Activated T-cell treated with anti-CD3 and anti-CD28 coated beads, Interleukin-2, amount 50 U/mL, for 72 hours (primary cell): ENCODE measurements at regions not wholly inside any gene's neighbourhood (a gene's known extent, or its start where the extent isn't known, plus 50 kb on each side); places are given as distances from the start of the nearest gene placed in this dataset.

Experiments
- ATAC-seq, 2 donors: fragments of 150-1000 bp; cut with Tn5 transposase; replicated peaks in 1 of 2; 2 replicates each; pipeline ENCODE4 v1.10.0; 2021; ENCODE audit warnings: moderate library complexity in 2 of 2, mild to moderate bottlenecking in 1 of 2
- DNase-seq, 2 donors: peaks; one replicate each; pipeline ENCODE4 v3.0.0; 2021 to 2022; ENCODE audit warnings: mixed read lengths in 1 of 2
- H3K27ac Mint-ChIP-seq: one replicate; pipeline ENCODE4 v1.8.0; 2022; ENCODE audit warnings: mild to moderate bottlenecking, moderate library complexity, mixed read lengths
- H3K27me3 Mint-ChIP-seq: one replicate; pipeline ENCODE4 v1.8.0; 2022; ENCODE audit warnings: low read depth, mixed read lengths
- H3K36me3 Mint-ChIP-seq, 2 donors: one replicate each; pipeline ENCODE4 v1.8.0; 2022; ENCODE audit warnings: mixed read lengths in 2 of 2, mild to moderate bottlenecking in 1 of 2; ENCODE audit not compliant: insufficient read depth in 2 of 2
- H3K4me1 Mint-ChIP-seq: one replicate; pipeline ENCODE4 v1.8.0; 2022; ENCODE audit warnings: low read depth, mixed read lengths
- H3K4me3 Mint-ChIP-seq, 2 donors: one replicate each; pipeline ENCODE4 v1.8.0; 2022; ENCODE audit warnings: mild to moderate bottlenecking in 2 of 2, mixed read lengths in 2 of 2, moderate library complexity in 2 of 2
- H3K9me3 Mint-ChIP-seq, 2 donors: one replicate each; pipeline ENCODE4 v1.8.0; 2022; ENCODE audit warnings: mixed read lengths in 2 of 2

DNA sequence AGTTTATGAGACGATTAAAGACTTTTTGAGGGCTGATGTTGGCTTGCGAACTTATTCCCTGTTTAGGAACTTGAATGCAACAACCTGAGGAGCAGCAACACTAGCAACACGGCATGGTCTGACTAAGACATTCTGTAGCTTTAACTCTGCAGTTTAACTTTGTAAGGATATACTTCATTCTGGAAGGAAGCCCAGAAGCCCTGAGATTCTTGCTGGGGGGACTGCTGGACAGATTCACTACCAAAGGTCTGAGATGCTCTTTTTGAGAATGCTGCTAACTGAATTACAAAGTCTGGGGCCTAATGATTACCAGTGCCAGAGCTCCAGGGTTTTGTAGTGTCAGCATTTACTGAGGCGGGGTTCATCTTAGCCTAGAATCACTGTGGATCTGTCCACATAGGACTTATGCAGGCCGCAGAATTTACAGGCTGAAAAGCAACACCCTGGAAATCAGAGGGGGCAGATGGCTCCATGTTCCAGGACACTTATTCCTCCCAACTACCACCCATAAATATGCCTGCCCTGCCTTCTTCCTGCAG is 537.1 kb upstream of the CDH18 start:
- H3K9me3 Mint-ChIP-seq: peaks cover 17 to 21% of the 10 kb centered on the region in 2 donors
- H3K4me1 Mint-ChIP-seq: no peaks in the 10 kb centered on the region
- no peak overlapping the region for H3K4me3 Mint-ChIP-seq
- no peak overlapping the region for H3K27ac Mint-ChIP-seq
- DNase-seq (no peak), ATAC-seq (no peak)
- no peaks in the 10 kb centered on the region for H3K36me3 Mint-ChIP-seq
- no peaks in the 10 kb centered on the region for H3K27me3 Mint-ChIP-seq

DNA sequence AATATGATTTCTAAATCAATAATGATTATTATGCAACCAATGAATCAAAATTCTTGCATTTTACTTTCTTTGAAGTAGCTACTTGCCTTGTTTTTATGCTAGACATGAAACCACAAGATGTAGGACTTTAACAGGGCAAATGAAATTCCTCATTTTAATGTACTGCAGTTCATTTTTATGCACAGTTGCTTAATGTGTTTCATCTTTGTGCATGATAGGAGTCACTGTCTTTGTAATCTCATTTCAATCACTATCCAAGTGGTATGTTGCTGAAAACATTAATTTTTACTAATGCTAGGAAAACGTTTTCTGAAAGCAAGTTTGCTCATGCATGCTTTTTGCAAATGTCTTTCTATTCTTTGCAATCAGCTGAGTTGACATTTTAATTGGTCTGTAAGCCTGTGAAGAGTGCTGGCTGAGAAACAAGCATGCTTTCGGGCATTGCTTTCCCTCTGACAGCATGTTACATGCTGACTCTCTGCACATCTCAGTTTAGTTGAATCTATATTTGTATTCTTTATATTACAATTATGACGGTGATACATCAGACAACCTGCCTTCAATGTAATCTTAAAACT is 535.0 kb upstream of the CDH18 start:
- no peak overlapping the region for H3K4me3 Mint-ChIP-seq
- H3K9me3 Mint-ChIP-seq: peaks cover 13 to 16% of the 10 kb centered on the region in 2 donors
- no peak overlapping the region for H3K27ac Mint-ChIP-seq
- DNase-seq: no peak
- ATAC-seq: no peak
- H3K4me1 Mint-ChIP-seq: no peaks in the 10 kb centered on the region
- H3K27me3 Mint-ChIP-seq: no peaks in the 10 kb centered on the region
- no peaks in the 10 kb centered on the region for H3K36me3 Mint-ChIP-seq

DNA sequence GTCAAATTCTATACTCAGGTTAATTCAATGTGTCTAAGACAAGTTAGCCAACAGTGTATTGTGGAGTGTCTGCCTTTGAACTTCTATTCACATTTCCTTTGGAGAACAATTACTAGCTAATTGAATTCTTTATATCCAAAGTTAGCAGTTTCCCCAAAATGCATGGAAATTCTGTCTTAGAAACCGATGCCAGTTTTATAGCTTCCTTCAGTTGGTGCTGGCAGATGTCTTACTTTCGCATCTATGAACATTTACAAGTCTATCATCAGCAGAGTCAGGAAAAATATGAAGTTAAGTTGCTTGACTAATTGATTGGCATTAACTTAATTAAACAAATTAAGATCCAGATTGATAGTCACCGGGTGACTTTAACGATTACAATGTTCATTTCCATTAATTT is 527.6 kb upstream of the CDH18 start:
- Mint-ChIP-seq H3K4me3 (no peak overlapping the region), H3K4me1 (no peaks in the 10 kb centered on the region), H3K36me3 (no peaks in the 10 kb centered on the region), H3K9me3 (peaks cover 6 to 7% of the 10 kb centered on the region in 2 donors), H3K27ac (no peak overlapping the region), H3K27me3 (no peaks in the 10 kb centered on the region)
- DNase-seq: no peak
- no peak for ATAC-seq

DNA sequence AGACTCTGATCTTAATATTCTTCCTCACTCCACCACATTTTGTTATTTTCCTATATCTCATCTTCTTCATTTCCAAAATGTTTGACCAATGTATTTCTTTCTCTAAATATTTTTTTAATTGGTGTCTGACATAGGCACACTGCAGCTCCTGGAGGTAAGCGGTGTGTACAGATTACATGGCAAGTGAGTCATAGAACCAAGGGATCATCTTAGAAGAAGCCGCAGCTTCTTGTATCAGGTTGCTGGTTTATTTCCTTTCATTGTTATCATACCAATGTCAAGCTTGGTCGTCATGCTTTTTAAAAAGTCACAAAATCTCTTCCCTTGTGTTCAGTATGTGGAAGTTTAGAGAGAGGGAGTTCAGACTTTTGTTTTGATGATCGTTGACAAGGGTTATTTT is 526.1 kb upstream of the CDH18 start:
- Mint-ChIP-seq H3K4me1 (no peaks in the 10 kb centered on the region), H3K27ac (no peak overlapping the region), H3K4me3 (no peak overlapping the region), H3K27me3 (no peaks in the 10 kb centered on the region), H3K36me3 (no peaks in the 10 kb centered on the region), H3K9me3 (peaks cover 3 to 4% of the 10 kb centered on the region in 2 donors)
- ATAC-seq: no peak
- DNase-seq: no peak

DNA sequence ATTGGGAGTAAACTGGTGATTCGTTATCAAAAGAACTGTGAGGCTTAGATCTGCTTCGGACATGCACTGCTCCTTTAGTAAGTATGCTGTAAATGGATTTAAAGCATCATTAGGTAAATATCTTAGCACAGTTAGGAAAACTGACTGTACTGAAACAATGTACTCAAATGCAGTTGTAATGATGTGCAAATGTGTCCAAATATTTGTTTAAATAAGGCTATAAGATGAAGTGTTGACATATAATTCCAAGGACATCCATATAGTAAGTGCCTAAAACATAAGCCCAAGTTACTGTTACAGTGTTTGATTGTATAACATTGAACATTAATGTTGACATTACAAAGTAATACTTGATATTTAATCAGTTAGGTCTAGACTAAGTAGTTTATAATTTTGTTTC is 512.5 kb upstream of the CDH18 start:
- Mint-ChIP-seq H3K36me3 (no peaks in the 10 kb centered on the region), H3K27me3 (no peaks in the 10 kb centered on the region), H3K4me1 (no peaks in the 10 kb centered on the region), H3K9me3 (peaks cover 4 to 8% of the 10 kb centered on the region in 2 donors), H3K4me3 (no peak overlapping the region), H3K27ac (no peak overlapping the region)
- ATAC-seq: no peak
- no peak for DNase-seq

DNA sequence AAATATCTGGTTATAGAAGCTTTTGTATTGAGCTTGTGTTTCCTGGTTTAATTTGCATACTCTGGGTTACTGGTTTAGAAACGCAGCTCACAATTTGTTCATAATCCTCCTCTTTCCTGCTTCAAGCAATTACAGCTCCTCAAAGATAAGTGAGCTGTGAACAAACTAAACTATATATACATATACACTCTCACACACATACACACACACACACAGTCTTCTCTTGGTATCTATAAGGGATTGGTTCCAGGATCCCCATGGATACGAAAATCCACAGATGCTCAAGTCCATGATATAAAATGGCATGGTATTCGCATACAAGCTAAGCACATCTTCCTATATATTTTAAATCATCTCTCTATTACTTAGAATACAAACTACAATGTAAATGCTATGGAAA is 510.9 kb upstream of the CDH18 start:
- Mint-ChIP-seq H3K36me3 (no peaks in the 10 kb centered on the region), H3K4me1 (no peaks in the 10 kb centered on the region), H3K4me3 (no peak overlapping the region), H3K27ac (no peak overlapping the region), H3K27me3 (no peaks in the 10 kb centered on the region), H3K9me3 (peaks cover 5 to 8% of the 10 kb centered on the region in 2 donors)
- DNase-seq (no peak), ATAC-seq (no peak)

DNA sequence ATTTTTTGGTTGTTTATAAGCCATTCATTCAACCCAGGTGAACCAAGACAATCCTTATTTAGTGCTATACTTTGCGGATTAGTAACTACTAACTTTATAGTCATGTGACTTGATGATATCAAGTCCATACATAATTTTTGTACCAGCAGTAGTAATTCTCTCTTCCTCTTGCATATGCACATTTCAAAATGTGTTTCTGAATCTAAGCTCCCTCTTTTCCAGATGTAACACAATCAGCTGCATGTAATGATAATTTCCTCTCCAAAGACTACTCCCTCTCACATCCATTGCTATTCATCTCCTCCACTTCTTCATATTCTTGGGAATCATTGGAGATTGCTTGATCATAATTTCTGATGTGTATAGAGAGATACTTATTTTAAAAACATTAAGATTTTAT is 510.1 kb upstream of the CDH18 start:
- Mint-ChIP-seq H3K4me1 (no peaks in the 10 kb centered on the region), H3K27ac (no peak overlapping the region), H3K36me3 (no peaks in the 10 kb centered on the region), H3K27me3 (no peaks in the 10 kb centered on the region), H3K9me3 (peaks cover 7 to 11% of the 10 kb centered on the region in 2 donors), H3K4me3 (no peak overlapping the region)
- ATAC-seq (no peak), DNase-seq (no peak)

DNA sequence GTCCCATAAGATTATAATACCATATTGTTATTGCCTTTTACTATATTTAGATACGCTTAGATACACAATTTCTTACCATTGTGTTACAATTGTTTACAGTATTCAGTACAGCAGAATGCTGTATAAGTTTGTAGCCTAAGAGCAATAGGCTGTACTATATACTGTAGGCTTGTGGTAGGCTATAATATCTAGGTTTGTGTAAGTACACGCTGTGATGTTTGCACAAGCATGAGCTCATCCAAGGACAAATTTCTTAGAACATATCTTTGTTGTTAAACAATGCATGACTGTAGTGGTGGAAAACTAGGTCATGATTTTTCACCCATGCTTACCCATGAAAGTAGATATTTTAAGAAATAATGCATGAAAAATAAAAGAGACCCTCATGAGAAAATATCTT is 509.4 kb upstream of the CDH18 start:
- Mint-ChIP-seq H3K9me3 (peaks cover 7 to 11% of the 10 kb centered on the region in 2 donors), H3K27ac (no peak overlapping the region), H3K27me3 (no peaks in the 10 kb centered on the region), H3K4me1 (no peaks in the 10 kb centered on the region), H3K4me3 (no peak overlapping the region), H3K36me3 (no peaks in the 10 kb centered on the region)
- DNase-seq (no peak), ATAC-seq (no peak)

DNA sequence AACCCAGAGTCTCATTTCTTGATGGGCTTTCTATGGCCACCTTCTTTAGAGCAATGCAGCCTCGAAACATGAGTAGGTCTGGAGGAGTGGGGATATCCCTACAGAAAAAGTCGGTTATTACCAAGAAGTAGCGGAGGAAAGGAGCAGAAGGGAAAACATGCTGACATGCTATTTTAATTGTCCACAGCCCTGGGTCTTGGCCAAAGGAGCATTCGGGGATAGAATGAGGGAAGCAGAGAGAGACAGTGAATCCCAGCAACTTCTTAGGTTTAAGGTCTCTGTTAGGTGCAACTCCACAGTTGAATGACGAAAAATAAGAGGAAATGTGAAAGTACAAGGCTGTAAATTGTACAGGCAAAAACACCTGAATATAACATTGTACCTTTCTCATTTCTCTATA is 506.7 kb upstream of the CDH18 start:
- ATAC-seq (no peak), DNase-seq (no peak)
- no peak overlapping the region for H3K4me3 Mint-ChIP-seq
- H3K9me3 Mint-ChIP-seq: peaks cover 7 to 11% of the 10 kb centered on the region in 2 donors
- no peaks in the 10 kb centered on the region for H3K36me3 Mint-ChIP-seq
- no peaks in the 10 kb centered on the region for H3K4me1 Mint-ChIP-seq
- no peak overlapping the region for H3K27ac Mint-ChIP-seq
- H3K27me3 Mint-ChIP-seq: no peaks in the 10 kb centered on the region

DNA sequence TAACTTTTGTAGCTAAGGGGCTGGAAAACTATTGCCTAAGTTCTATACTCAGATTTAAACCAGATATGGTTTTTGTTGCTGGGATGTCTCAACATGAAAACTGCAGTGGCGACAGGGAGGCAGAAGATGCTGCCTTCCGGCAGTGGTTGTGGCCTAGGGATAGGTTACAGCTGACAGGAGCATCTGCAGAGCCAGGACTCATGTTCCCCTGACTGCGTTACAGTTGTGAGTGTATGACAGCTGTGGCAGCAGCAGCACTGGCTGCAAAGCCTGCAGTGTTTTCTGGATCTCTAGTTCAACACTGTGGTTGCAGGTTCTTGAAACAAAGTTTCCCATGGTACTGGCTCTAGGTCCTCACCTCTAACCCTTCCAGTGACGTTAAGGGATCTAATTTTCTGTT is 498.8 kb upstream of the CDH18 start:
- no peaks in the 10 kb centered on the region for H3K36me3 Mint-ChIP-seq
- peaks cover 3 to 5% of the 10 kb centered on the region in 2 donors for H3K9me3 Mint-ChIP-seq

DNA sequence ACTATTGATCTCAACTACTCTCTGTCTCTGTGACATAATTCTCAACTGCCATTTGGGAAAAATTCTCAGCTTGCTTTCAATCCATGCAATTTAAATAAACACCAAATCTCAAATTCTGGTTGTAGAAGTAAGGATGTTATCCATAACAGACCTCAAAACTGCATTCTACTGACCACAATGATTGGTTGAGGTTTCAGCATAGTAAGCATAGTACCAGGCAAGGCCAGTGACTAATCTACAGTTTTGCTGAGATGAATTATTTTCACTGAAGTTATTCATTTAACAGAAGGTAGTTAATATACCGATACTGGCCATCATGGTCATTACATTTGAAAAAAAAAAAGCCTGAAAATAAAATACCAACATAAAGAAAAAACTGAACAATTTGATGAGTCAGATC is 488.0 kb upstream of the CDH18 start:
- Mint-ChIP-seq H3K4me1 (no peaks in the 10 kb centered on the region), H3K27ac (no peak overlapping the region), H3K4me3 (no peak overlapping the region), H3K27me3 (no peaks in the 10 kb centered on the region), H3K36me3 (peaks cover 2 to 3% of the 10 kb centered on the region in 2 donors), H3K9me3 (peaks cover 11 to 14% of the 10 kb centered on the region in 2 donors)
- DNase-seq: no peak
- no peak for ATAC-seq

More for the DNA sequence above, 498.8 kb upstream of the CDH18 start:
- Mint-ChIP-seq H3K27me3 (no peaks in the 10 kb centered on the region), H3K4me3 (no peak overlapping the region), H3K4me1 (no peaks in the 10 kb centered on the region), H3K27ac (no peak overlapping the region)
- ATAC-seq (no peak), DNase-seq (no peak)

DNA sequence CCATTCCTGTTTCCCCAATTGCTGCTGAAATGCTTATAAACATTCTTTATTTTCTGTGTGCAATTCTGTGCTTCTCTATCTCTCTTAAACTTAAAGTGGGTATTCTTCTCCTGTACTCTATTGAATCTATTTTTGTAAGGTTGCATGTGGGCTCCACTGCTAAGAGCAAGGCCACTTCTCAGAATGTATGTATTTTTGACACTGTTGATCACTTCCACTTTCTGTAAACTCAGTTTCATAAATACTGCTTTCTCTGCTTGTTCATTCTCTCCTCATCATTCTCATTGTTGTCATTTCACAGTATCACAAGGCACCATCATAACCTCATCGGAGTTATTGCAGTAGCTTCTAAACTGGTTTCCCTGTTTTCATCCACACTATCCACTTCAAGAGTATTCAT is 483.0 kb upstream of the CDH18 start:
- Mint-ChIP-seq H3K9me3 (peaks cover 3 to 5% of the 10 kb centered on the region in 2 donors), H3K27me3 (no peaks in the 10 kb centered on the region), H3K27ac (no peak overlapping the region), H3K4me3 (no peak overlapping the region), H3K4me1 (no peaks in the 10 kb centered on the region), H3K36me3 (no peaks in the 10 kb centered on the region)
- DNase-seq: no peak
- ATAC-seq: no peak

DNA sequence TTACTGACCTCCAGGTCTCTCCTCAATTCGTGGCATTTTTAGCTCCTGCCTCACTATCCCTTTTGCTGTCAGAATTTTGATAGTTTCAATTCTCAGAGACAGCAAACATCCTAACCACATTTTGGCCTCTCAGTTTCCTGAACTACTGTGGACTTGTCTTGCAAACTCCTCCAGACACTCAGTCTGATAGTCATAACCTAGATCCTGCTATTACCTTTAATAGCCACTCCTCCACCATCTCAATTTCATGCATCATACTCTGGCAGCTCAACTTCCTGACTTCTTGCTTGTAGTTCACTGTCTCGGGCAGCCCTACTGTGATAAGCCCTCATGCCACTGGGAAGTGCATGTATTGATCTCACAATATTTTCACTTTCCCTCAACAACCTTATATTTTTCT is 481.8 kb upstream of the CDH18 start:
- no peak for ATAC-seq

DNA sequence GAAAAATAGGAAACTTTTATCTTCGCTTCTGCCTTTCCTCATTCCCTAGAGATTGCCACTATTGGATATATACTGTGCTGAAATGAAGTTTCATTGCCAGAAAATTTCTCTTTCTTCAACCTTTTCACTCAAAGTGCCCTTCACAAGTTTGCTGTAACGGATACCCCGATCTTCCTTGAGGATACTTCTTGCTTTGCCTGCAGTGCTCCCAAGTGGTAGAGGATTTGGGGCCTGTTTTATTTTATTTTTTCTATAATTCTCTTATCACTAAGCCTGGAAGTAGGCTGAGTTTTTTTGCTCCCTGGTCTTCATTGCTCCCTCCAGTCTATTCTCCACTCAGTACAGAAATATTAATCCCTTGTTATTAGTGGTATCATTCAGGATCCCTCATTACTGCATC is 481.4 kb upstream of the CDH18 start:
- peaks cover 6% of the 10 kb centered on the region in 2 donors for H3K9me3 Mint-ChIP-seq
- ATAC-seq (no peak), DNase-seq (no peak)
- no peaks in the 10 kb centered on the region for H3K27me3 Mint-ChIP-seq
- H3K4me1 Mint-ChIP-seq: no peaks in the 10 kb centered on the region
- no peak overlapping the region for H3K4me3 Mint-ChIP-seq
- H3K27ac Mint-ChIP-seq: no peak overlapping the region
- no peaks in the 10 kb centered on the region for H3K36me3 Mint-ChIP-seq

More for the DNA sequence above, 481.8 kb upstream of the CDH18 start:
- Mint-ChIP-seq H3K36me3 (no peaks in the 10 kb centered on the region), H3K9me3 (peaks cover 4 to 6% of the 10 kb centered on the region in 2 donors), H3K27ac (no peak overlapping the region), H3K4me1 (no peaks in the 10 kb centered on the region), H3K4me3 (no peak overlapping the region), H3K27me3 (no peaks in the 10 kb centered on the region)
- no peak for DNase-seq
